Renal cortex interstitium (tissue), 11 donors: ENCODE measurements at regions not wholly inside any gene's neighbourhood (a gene's known extent, or its start where the extent isn't known, plus 50 kb on each side); places are given as distances from the start of the nearest gene placed in this dataset.
"Not testable (repeated sequence)": the region's sequence is repeated elsewhere in the genome, so short reads cannot be mapped to it uniquely, and the experiment has no call there.

Source experiments
- DNase-seq, 11 donors: peaks; one replicate each; pipeline ENCODE4 v3.0.0-alpha.2; 2013; ENCODE audit warnings: low read depth in 9 of 11, low spot score in 4 of 11; ENCODE audit errors: extremely low read depth in 1 of 11

GRCh38 chr13:50282016-50282415, 266.8 kb downstream of the KCNRG start:
- no peak for DNase-seq

GRCh38 chr13:50283017-50283416, 267.8 kb downstream of the KCNRG start:
- DNase-seq: no peak

GRCh38 chr13:50284540-50284939, 269.3 kb downstream of the KCNRG start:
- DNase-seq: no peak

GRCh38 chr13:50285283-50285682, 270.0 kb downstream of the KCNRG start:
- DNase-seq: no peak

GRCh38 chr13:50286324-50286723, 271.1 kb downstream of the KCNRG start:
- DNase-seq: no peak

GRCh38 chr13:50290186-50290585, 274.9 kb downstream of the KCNRG start:
- DNase-seq: no peak

- DNase-seq: no peak
These were observed 276.4 kb downstream of the KCNRG start for GRCh38 chr13:50291611-50292010.

GRCh38 chr13:50292081-50292480, 276.8 kb downstream of the KCNRG start:
- DNase-seq: no peak

GRCh38 chr13:50294425-50294824, 279.2 kb downstream of the KCNRG start:
- not testable (repeated sequence) for DNase-seq

- no peak for DNase-seq
These were observed 284.5 kb downstream of the KCNRG start for GRCh38 chr13:50299546-50300249.

GRCh38 chr13:50303963-50304721, 288.9 kb downstream of the KCNRG start:
- no peak for DNase-seq

GRCh38 chr13:50306156-50306555, 290.9 kb downstream of the KCNRG start:
- no peak for DNase-seq

GRCh38 chr13:50309318-50309717, 294.1 kb downstream of the KCNRG start:
- no peak for DNase-seq

GRCh38 chr13:50309882-50310594, 294.8 kb downstream of the KCNRG start:
- DNase-seq: no peak

- DNase-seq: no peak
These were observed 295.5 kb downstream of the KCNRG start for GRCh38 chr13:50310734-50311133.

- no peak for DNase-seq
These were observed 303.6 kb downstream of the KCNRG start for GRCh38 chr13:50318887-50319286.

- DNase-seq: no peak
These were observed 304.5 kb downstream of the KCNRG start for GRCh38 chr13:50319635-50320255.

- no peak for DNase-seq
These were observed 305.1 kb downstream of the KCNRG start for GRCh38 chr13:50320271-50320862.

- no peak for DNase-seq
These were observed 306.8 kb downstream of the KCNRG start for GRCh38 chr13:50322006-50322405.
